GM18951 (cell line): ENCODE measurements at regions not wholly inside any gene's neighbourhood (a gene's known extent, or its start where the extent isn't known, plus 50 kb on each side); places are given as distances from the start of the nearest gene placed in this dataset.
"Not testable (repeated sequence)": the region's sequence is repeated elsewhere in the genome, so short reads cannot be mapped to it uniquely, and the experiment has no call there.

Source experiments
- POLR2A ChIP-seq: IDR thresholded peaks from 4 replicates; pipeline ENCODE4 v1.6.1; 2011; ENCODE audit warnings: mild to moderate bottlenecking; ENCODE audit not compliant: insufficient read length, insufficient read depth; ENCODE audit errors: extremely low read depth
- in situ Hi-C: fragments of 300-500 bp; cut with MboI; formaldehyde crosslinking; loops from one replicate; pipeline ENCODE4 v1.12.0; 2022; ENCODE audit warnings: low sequenced_read_pairs, mixed read lengths, inconsistent platforms; ENCODE audit not compliant: unreplicated experiment

GRCh38 chr21:38622827-38623209 is 124.5 kb upstream of the ERG start:
- TF ChIP-seq POLR2A: no peak

GRCh38 chr21:38623552-38623951 is 125.3 kb upstream of the ERG start:
- no peak for TF ChIP-seq POLR2A
- in situ Hi-C loops: no loop called here

More at GRCh38 chr21:38622827-38623209, 124.5 kb upstream of the ERG start:
- in situ Hi-C loops: no loop called here

- in situ Hi-C loops: no loop called here
- TF ChIP-seq POLR2A: no peak
Measured at GRCh38 chr21:38625000-38625399, 126.7 kb upstream of the ERG start.

GRCh38 chr21:38626306-38626705 is 128.0 kb upstream of the ERG start:
- no peak for TF ChIP-seq POLR2A
- in situ Hi-C loops: no loop called here

GRCh38 chr21:38628349-38628748 is 130.1 kb upstream of the ERG start:
- no peak for TF ChIP-seq POLR2A
- in situ Hi-C loops: no loop called here

- in situ Hi-C loops: no loop called here
- TF ChIP-seq POLR2A: no peak
Measured at GRCh38 chr21:38631206-38631605, 132.9 kb upstream of the ERG start.

- in situ Hi-C loops: no loop called here
- no peak for TF ChIP-seq POLR2A
Measured at GRCh38 chr21:38631676-38632075, 133.4 kb upstream of the ERG start.

GRCh38 chr21:38637161-38637560 is 138.9 kb upstream of the ERG start:
- in situ Hi-C loops: no loop called here
- no peak for TF ChIP-seq POLR2A

GRCh38 chr21:38639571-38640354 is 141.5 kb upstream of the ERG start:
- in situ Hi-C loops: no loop called here
- TF ChIP-seq POLR2A: no peak

- in situ Hi-C loops: not testable (repeated sequence)
Measured at GRCh38 chr21:38640355-38640742, 142.1 kb upstream of the ERG start.

GRCh38 chr21:38643404-38644023 is 145.2 kb upstream of the ERG start:
- TF ChIP-seq POLR2A: no peak
- in situ Hi-C loops: no loop called here

GRCh38 chr21:38645282-38645681 is 147.0 kb upstream of the ERG start:
- TF ChIP-seq POLR2A: no peak
- in situ Hi-C loops: no loop called here

- TF ChIP-seq POLR2A: no peak
- in situ Hi-C loops: no loop called here
Measured at GRCh38 chr21:38646213-38646837, 148.0 kb upstream of the ERG start.

- in situ Hi-C loops: no loop called here
- TF ChIP-seq POLR2A: no peak
Measured at GRCh38 chr21:38649120-38649519, 150.8 kb upstream of the ERG start.

GRCh38 chr21:38651570-38651969 is 153.3 kb upstream of the ERG start:
- in situ Hi-C loops: no loop called here
- no peak for TF ChIP-seq POLR2A
